HG03064 (cell line): ENCODE measurements at regions not wholly inside any gene's neighbourhood (a gene's known extent, or its start where the extent isn't known, plus 50 kb on each side); places are given as distances from the start of the nearest gene placed in this dataset.
"Not testable (repeated sequence)": the region's sequence is repeated elsewhere in the genome, so short reads cannot be mapped to it uniquely, and the experiment has no call there.

ENCODE experiments used
- ATAC-seq: cut with Tn5 transposase; IDR thresholded peaks from one replicate; pipeline ENCODE4 v1.9.1; 2021; ENCODE audit warnings: low read depth; ENCODE audit not compliant: unreplicated experiment

- ATAC-seq = no peak
Measured at GRCh38 chr6:106750142-106750918, 121.0 kb downstream of the QRSL1 start.

- ATAC-seq = no peak
Measured at GRCh38 chr6:106749609-106750008, 120.2 kb downstream of the QRSL1 start.

- no peak for ATAC-seq
Measured at GRCh38 chr6:106748547-106749207, 119.3 kb downstream of the QRSL1 start.

- no peak for ATAC-seq
Measured at GRCh38 chr6:106747139-106747538, 117.8 kb downstream of the QRSL1 start.

GRCh38 chr6:106746652-106747051, 117.3 kb downstream of the QRSL1 start:
- no peak for ATAC-seq

GRCh38 chr6:106745824-106746582, 116.6 kb downstream of the QRSL1 start:
- no peak for ATAC-seq

- no peak for ATAC-seq
Measured at GRCh38 chr6:106745197-106745770, 115.9 kb downstream of the QRSL1 start.

GRCh38 chr6:106744781-106745180, 115.4 kb downstream of the QRSL1 start:
- no peak for ATAC-seq

GRCh38 chr6:106744029-106744428, 114.7 kb downstream of the QRSL1 start:
- ATAC-seq = not testable (repeated sequence)

- ATAC-seq = no peak
Measured at GRCh38 chr6:106743612-106744011, 114.2 kb downstream of the QRSL1 start.

- ATAC-seq = no peak
Measured at GRCh38 chr6:106740287-106740686, 110.9 kb downstream of the QRSL1 start.

GRCh38 chr6:106739387-106739786, 110.0 kb downstream of the QRSL1 start:
- ATAC-seq = no peak

GRCh38 chr6:106736502-106736901, 107.1 kb downstream of the QRSL1 start:
- no peak for ATAC-seq

GRCh38 chr6:106735828-106736227, 106.5 kb downstream of the QRSL1 start:
- ATAC-seq = no peak

- ATAC-seq = no peak
Measured at GRCh38 chr6:106735136-106735633, 105.8 kb downstream of the QRSL1 start.

GRCh38 chr6:106733386-106733785, 104.0 kb downstream of the QRSL1 start:
- ATAC-seq = no peak

- no peak for ATAC-seq
Measured at GRCh38 chr6:106732376-106732940, 103.1 kb downstream of the QRSL1 start.

- ATAC-seq = no peak
Measured at GRCh38 chr6:106731843-106732160, 102.4 kb downstream of the QRSL1 start.

- ATAC-seq = no peak
Measured at GRCh38 chr6:106731144-106731842, 101.9 kb downstream of the QRSL1 start.

GRCh38 chr6:106730718-106731117, 101.3 kb downstream of the QRSL1 start:
- ATAC-seq = no peak
